D341Med (cell line): ENCODE measurements at regions not wholly inside any gene's neighbourhood (a gene's known extent, or its start where the extent isn't known, plus 50 kb on each side); places are given as distances from the start of the nearest gene placed in this dataset.
"Not testable (repeated sequence)": the region's sequence is repeated elsewhere in the genome, so short reads cannot be mapped to it uniquely, and the experiment has no call there.

Experiments used
- DNase-seq: peaks from one replicate; pipeline ENCODE4 v3.0.0; 2012; ENCODE audit warnings: low spot score

DNA sequence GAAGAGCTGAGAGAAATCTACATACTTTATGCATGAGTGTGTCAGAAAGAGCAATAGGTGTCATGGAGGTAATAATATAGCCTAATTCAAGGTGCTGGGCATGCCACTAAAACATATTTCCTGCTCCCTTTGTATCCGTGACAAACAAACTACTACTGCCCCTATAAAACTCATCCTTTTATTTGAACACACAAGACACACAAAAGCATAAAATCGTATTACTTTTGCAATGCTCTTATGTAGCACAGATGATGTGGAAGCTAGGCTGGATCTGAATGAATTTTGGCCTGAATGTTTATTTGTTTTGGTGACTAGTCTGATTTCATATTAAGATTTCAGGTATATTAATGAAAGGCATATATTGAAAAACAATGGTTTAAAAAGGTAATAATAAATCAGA, 239.3 kb upstream of the NEGR1 start:
- DNase-seq: no peak

DNA sequence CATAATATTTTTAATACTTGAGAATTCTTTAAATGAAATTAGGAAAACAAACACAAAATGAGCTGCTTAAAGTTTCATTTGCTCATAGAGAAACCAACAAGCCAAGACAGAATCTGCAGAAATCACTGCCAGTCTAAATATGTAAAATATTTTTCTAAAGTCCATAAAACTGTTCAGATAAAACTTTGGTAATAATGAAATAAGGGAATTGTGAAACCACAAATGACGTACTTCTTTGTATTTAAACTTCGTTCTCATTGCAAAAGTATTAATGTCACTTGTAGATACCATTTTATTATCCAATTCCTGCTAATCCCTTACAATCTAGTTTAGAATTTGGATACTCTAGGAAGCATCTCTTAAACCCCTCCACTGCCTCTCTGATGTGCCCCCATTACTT, 234.5 kb upstream of the NEGR1 start:
- DNase-seq: no peak

DNA sequence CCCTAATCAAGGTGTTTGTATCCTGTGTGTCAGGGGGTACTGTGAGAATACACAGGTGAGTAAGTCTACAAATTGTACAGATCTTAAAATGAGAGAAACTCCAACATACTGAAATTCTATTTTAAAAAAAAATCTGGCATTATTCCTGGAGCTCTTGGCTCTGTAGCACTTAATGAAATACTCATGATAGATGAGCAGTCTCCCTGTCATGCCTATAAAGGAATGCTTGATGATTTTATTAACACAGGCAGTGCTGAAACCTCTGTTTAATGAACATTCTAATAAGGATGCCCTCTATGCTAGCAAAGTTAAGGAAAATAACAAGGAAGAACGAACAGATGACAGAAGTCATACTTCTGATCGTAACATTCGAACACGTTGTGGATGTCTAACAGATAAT, 233.9 kb upstream of the NEGR1 start:
- DNase-seq: no peak

DNA sequence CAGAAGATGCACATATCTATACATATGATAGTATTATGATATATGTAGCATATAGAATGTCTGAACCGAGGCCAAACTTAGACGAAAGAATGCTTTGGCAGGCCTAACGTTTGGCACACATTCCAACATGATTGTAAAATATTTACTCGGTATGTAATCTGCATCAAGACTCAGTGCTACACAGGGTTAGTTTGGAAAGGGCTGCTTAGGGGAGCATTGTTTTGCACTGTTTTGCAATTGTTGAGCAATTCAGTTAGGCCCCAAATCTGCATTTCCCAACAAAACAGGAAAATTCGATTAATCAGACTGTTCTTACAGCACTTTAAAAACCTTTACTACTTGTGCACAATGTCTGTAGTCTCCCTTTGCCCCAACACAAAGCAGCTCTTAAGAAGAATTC, 216.0 kb upstream of the NEGR1 start:
- DNase-seq: no peak

DNA sequence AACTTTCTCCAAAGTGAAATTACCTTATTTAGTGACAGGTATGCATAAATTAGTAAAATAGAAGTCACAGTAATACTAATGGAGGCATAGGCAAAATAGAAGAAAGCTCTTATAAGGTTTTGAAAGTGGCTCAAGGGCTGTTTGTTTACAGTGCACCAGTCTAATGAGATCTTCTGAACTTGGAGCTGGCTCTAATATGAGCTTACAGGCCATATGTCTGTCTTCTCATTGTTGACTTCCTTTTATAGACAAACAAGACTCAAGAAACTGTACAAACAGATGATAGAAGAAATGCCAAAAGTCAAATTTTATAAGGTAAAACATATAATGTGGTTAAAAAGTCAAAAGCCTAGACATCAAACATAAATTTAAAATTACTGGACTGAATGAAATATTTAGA, 207.5 kb upstream of the NEGR1 start:
- no peak for DNase-seq

DNA sequence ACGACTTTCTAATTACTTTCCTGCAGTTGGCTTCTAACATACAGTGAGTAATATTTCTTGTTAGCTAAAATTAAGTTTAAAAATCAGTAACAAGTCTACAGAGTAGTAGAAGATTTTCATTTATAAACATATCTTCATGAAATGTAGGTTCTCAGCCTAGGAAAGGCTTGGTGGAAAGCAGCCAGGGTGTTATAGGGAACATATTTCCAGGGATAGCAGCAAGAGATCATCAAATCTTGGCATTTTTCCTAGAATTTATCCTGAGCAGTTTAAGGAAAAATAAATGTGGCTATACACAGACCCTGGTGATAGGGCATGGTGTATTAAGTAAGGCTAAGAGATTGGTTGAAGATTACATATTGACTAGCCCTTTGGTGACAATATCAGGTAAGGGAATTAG, 203.5 kb upstream of the NEGR1 start:
- DNase-seq: no peak

DNA sequence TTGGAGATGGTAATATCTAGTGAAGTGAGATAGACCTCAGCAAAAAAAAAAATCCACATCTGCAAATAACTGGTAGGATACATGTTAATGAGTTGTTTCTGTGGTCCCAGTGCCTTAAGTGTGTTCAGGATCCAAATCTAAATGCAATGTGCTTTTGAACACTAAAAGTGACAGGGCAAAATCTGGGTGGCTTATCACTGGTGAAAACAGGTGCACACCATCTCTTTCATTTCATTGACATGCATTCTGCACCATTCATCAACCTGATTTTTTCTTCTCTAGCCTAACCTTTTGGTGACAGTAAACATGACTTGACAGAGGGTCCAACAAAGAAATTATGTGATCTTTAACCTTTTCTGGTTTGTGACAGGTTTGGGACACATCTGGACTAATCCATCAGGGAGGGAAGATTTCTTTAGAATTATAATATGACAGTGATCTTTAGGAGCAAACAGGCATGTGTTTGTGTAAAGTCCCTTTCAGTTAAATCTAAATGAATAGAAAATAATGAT, 201.6 kb upstream of the NEGR1 start:
- no peak for DNase-seq

DNA sequence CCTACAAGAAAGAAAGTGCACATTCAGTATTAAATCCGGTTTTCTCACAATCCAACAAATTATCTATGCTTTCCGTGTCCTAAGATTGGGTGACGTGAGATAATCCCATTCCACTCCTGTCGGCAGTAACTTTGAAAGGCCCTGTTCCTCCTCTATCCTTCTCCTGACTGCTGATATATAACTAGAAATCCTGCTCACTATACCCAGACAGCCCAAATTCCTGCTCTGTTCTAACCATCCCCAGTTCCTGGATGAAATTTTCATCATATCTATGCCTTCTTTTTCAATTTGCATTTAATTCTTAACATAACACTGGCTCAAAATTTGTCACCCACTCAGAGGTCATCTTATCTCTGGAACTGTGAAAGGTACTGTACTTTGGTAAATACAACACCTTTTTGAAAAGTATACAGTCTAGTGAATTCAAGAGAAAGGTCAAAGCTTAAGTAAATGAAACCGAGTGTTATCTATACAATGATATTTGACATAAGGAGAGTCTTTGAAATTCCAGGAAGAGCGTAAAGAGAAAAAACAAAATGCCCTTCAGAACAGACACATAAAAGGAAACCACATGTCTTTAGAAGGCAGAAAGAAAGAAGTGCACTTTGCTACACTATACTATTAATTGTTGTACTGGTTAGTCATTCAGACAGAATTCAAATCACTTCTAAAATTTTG, 200.5 kb upstream of the NEGR1 start:
- no peak for DNase-seq

DNA sequence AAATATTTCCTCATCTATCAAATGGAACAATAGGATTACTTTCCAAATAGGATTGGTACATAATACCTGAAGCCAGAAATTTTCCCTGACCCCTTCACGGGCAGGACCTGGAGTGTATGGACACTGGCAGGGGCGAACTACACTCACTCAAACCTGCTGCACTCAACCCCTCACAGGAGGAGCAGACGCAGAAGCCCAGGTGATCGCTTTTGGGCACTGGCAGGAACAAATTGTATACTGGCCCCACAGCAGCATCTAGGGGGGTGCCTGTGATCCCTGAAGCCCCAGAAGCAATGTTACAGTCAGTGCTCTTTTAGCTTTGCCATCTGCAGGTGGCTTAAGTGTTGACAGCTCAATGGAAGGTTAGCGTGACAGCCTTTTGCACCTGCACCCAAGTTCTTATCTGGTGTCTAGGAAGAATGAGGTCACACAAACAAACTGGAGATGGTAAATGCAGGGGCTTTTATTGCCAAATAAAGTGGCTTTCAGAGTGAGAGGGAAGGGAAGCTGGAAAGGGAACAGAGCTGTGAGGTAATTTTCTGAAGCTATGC, 199.2 kb upstream of the NEGR1 start:
- no peak for DNase-seq

DNA sequence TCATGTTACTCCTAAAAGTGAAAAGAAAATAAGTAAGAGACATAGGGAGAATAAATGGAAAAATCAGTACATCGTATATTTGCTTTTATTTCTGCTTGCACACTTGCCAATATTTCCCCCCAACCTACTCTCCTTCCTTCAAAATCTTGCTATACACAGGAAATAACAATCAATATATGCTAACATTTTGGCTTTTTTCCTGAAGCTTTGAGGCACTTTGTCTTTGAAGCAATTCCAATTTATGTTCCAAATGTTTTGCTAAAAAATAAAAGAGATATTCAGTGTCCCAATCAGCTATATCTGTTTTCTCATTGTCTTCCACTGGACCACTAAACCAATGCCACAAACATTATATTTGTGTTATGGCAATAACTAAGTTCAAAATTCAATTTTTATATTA, 184.0 kb upstream of the NEGR1 start:
- no peak for DNase-seq

DNA sequence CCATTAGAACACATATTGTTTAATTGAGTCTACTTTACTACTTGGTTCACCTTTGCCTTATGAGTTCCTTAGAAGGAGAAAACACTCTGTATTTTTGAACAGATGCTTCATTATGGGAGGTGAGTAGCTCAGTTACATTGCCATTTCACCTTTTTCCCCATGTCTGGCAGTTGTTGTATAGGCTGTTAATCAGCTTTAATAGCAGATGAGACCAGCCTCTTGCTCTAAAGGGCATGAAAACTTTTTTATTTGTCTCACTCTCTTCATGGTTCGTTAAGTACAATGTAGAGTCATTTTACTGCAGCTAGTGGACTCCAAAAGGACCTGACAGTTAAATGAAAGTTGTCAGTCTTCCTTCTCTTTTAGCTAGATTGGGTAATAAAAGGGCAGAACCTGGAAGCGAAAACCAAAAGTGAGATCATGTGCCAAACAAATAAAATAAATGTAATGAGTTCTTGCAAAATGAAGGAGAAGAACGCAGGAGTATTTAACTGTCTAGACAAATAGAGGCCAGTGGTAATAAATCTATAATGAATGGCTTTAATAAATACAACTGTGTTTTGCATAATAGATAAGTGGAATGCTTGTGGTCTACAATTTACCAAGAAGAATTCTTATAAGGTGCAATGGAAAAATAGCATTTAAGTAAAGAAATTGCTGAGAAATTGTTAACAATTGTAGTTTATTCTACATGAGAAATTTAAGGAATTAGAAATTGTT, 180.0 kb upstream of the NEGR1 start:
- no peak for DNase-seq

DNA sequence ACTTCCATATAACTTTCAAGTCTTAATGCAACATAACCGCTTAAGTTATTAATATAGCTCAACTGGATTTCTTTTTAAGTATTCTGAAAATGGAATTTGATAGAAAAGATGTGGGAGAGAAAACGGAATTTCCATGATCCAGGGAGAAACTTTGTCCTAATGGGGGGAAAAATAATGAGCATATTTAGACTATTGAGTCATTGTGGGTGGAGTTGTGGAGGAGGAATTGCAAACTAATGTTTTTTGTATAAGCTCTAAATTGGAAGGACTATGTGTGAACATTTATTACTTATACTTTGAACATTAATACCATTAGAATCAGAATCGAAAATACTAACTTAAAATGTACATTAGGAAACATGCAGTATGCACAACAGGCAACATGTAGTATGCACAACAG, 159.9 kb upstream of the NEGR1 start:
- no peak for DNase-seq

DNA sequence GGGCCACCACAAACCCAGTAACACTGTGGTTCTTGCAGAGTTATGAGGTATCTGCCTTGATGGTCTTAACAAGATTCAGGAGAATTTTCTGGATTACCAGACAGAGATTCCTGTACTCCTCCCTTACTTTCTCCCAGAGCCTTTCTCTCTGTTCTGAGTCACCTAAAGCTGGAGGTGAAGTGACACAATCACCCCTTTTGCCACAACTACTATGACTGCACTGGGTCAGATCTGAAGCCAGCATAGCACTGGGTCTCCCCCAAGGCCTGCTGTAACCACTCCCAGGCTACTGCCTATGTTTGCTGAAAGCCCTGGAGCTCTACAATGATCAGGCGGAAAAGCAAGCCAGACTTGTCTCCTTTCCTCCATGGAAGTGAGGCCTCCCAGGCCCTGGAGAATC, 156.7 kb upstream of the NEGR1 start:
- DNase-seq: no peak

DNA sequence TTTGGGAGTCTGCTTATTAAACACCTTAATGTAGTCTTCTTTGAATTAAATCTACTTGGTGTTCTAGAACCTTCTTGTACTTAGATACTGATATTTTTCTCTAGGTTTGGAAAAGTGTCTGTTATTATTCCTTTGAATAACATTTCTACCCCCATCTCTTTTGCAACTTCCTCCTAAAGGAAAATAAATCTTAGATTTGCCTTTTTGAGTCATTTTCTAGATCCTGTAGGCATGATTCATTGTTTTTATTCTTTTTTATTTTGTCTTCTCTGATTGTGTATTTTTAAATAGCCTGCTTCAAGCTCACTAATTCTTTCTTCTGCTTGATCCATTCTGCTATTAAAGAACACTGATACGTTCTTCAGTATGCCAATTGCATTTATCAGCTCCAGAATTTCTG, 155.9 kb upstream of the NEGR1 start:
- DNase-seq: no peak

DNA sequence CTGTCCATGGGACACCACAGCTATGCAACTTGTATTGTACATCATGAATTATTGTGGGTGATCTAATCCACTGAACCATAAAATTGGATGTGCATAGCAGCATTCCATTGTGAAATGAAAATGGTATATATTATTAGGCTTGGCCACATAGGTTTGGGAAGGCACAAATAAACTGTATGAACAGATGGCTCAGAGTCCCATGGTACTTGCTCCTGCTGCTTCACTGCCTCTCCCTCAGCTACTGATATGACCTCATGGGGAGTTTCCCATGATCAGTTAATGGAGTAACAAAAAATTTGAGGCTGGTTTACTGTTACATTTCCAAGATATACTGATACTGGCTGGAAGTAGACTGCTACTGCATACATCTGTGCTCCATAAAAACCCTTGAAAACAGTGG, 152.7 kb upstream of the NEGR1 start:
- no peak for DNase-seq

DNA sequence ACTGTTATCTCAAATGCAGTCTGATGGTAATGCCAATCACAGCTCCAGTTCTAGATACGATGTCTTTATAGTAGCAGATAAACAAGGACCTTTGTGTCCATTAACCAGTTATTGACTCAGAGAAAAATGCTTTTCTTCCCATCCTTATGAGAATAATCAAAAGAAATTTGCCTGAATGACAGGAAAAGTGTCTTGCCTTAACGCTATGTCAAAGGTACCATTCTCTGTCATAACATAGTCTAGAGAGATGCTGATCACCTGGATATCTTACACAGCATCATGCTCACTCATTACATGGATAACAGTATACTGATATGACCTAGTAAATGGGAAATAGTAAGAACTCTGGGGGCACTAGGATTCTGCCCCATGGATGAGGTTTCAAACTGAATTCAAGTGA, 151.7 kb upstream of the NEGR1 start:
- no peak for DNase-seq

DNA sequence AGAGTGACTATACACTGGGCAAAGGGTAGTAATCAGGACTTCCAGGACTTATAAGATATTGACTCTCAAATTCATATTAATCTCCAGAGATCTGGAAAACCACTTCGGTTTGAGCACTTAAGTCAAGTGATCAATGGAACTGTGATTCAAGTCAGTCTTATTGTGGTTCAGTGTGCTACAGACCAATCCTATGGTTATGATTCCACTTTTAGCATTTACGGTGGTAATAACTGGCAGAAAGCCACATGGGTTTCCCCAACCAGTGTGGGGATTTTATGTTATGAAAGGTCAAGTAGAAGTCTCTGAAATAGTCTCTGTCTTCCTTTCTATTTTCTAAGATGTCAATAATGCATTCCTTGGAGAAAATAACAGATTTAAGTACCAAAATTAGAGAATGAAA, 151.3 kb upstream of the NEGR1 start:
- no peak for DNase-seq

DNA sequence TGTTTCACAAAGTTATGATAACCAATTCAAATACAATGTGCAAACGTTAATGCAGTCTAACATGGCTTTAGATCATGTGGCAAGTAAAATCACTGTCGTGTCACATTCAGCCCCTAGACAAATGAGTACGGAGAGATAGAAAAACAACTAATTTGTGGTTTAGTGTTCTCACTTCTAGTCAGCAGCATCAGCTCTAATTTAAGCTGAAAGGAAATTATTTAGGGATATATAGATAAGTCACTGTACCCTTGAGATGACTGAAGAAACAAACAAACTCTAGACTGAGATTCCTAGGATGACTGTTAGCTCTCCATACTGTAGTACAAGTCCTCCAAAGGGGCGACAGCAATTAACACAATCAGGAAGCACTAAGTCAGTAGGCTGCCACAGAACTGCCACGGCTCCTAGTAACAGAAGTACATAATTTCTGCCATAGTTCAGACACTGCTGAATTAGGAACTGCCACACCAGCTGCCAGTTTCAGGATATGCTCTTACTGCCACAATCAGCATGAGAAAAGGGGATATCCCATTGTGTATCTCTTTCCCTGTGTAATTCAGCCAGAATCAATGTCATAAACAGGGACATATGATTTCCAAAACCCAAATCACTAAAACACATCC, 150.4 kb upstream of the NEGR1 start:
- no peak for DNase-seq

DNA sequence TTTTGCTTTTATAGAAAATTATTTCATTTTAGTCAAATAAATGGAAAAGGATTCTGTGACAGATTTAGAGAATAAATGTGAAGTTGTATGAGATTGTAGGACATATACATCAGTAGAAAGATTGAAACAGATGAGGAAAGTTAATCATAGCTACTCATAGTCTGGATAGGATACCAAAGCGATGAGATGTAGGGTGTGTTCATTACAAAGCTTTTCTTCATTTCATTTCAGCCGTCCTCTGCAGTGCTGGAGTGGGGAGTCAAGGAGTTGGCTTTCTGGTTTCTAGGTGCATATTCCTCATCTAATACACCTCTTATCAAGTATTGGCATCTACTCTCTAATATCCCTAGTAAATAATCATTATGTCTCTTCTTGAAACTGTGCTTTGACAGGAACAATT, 149.5 kb upstream of the NEGR1 start:
- DNase-seq: no peak

DNA sequence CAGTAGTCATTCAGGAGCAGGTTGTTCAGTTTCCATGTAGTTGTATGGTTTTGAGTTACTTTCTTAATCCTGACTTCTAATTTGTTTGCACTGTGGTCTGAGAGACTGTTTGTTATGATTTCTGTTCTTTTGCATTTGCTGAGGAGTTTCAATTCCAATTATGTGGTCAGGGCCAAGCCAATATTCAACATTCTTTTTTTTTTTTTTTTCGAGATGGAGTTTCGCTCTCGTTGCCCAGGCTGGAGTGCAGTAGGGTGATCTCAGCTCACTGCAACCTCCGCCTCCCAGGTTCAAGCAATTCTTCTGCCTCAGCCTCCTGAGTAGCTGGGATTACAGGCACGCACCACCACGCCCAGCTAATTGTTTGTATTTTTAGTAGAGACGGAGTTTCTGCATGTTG, 145.9 kb upstream of the NEGR1 start:
- DNase-seq: not testable (repeated sequence)

DNA sequence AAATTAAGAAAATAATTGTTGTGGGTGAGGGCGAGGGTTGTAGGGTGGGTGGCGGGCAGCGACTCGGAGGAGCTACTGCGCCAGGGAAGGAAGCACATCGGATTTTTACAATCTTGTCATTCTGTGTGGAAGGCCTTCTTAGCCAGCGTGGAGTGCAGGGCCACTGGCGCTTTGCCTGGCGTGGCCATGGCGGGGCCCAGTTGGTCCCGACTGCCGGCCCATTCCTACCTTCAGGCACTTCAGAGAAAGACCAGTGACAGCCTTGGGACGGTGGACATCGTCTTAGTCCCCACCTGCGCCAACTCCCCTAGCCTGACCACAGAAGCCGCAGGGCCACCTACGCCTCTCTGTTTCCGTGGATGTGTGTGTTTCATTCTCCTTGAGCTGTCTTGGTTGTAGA, 136.9 kb upstream of the NEGR1 start:
- DNase-seq: no peak

DNA sequence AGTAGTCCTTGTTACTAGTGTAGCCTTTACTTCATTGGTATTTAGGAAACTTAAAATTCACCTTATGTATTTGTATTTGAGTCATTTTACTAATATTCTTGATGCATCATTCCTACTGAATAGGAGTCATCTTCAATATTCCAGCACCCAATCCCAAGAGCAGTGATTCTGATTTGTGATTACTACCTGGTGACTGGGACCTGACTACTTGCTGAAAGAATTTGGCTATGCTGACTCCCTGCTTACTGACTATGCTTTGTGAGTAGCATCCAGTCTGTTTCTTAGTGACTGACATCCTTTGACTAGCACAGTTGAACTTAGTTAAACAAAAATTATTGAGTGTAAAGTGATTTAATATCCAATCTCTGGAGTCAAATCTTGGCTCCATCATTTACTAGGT, 129.9 kb upstream of the NEGR1 start:
- DNase-seq: no peak

DNA sequence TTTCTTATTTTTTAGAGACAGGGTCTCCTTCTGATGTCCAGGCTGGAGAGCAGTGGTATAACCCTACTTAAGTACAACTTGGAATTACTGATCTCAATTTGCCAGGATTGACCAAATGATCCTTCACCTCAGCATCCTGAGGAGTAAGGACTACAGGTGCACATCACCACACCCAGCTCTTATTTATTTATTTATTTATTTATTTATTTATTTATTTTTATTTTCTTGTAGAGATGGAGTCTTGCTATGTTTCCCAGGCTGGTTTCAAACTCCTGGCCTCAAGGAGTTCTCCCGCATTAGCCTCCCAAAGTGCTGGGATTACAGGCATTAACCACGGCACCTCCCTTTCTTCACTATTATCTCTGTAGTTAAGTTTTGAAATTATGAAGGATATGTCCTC, 117.5 kb upstream of the NEGR1 start:
- no peak for DNase-seq
